ENCODE measurements at regions not wholly inside any gene's neighbourhood (a gene's known extent, or its start where the extent isn't known, plus 50 kb on each side); places are given as distances from the start of the nearest gene placed in this dataset.

DNA sequence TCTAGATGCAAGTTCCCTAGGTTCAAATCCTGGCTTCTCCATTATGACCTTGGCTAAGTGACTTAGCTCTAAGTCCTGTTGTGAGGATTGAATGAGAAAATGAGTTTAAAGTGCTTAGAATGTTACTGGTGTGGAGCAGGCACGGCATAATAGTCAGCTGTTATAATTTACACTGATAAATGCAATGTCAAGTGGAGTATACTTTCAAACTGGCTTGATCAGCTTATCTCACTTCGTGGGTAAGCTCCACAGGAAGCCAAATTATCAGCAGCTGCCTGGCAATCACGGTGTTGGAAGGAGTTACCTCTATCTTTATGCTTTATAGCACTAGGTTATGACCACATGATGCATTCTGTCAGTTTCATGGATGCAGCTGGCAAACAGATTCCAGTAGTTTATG, 272.8 kb downstream of the OLFM4 start:
- H3K23me2 ChIP-seq (ENCODE audit: low read depth, low read length) = no peaks in the 10 kb centered on the region
- no peak overlapping the region for H2AFZ ChIP-seq (ENCODE audit: low read length)
- H2BK120ac ChIP-seq (replicated peaks; ENCODE audit: low read depth, low read length) = no peak overlapping the region
- ChIA-PET CTCF (ENCODE audit: partially characterized antibody) (interaction anchor here (0.7 to 3.1 kb wide), 4 partner anchors 10 to 68 kb away, joined by 3 to 11 read pairs (median 4); no protein-coding TSS in a partner anchor), POLR2A (ENCODE audit: partially characterized antibody) (no interaction called here)
- 92% methylated on average over 3 of the region's 3 CpGs; no CpG with 5 or more reads in 1 of the 2 experiments for whole genome bisulfite sequencing, 2 experiments (ENCODE audit: extremely low coverage in 1 of 2, insufficient coverage in 1 of 2, insufficient read length in 1 of 2, insufficient replicate concordance in 2 of 2, low coverage in 1 of 2, low lambda C conversion rate in 2 of 2, missing lambda C conversion rate in 1 of 2)
- no peak overlapping the region for H3K4me2 ChIP-seq (ENCODE audit: insufficient read depth in 1 of 2, low read depth in 2 of 2, low read length in 2 of 2)
- H2AK5ac ChIP-seq (ENCODE audit: low read depth, low read length) = no peak overlapping the region
- H4K8ac ChIP-seq (ENCODE audit: extremely low read depth, insufficient read depth, low read length) = no peak overlapping the region
- FAIRE-seq = no peak
- no peaks in the 10 kb centered on the region for H3K79me2 ChIP-seq (ENCODE audit: control insufficient read depth in 1 of 2, insufficient read depth in 2 of 2, low read length in 2 of 2)
- no peak overlapping the region for H3K27ac ChIP-seq (ENCODE audit: low read depth, low read length)
- no peak overlapping the region for H4K91ac ChIP-seq (replicated peaks; ENCODE audit: insufficient read length, low read length)
- H3K27me3 ChIP-seq (replicated peaks in 1 of 4; ENCODE audit: control insufficient read depth in 3 of 4, extremely low read depth in 1 of 4, insufficient read depth in 3 of 4, low read length in 3 of 4) = no peaks in the 10 kb centered on the region
- H3K18ac ChIP-seq (ENCODE audit: extremely low read depth, low read length) = no peak overlapping the region
- H4K5ac ChIP-seq (ENCODE audit: insufficient read length, low read depth, low read length) = no peak overlapping the region
- no peak overlapping the region for H3K9ac ChIP-seq (replicated peaks in 1 of 4; ENCODE audit: extremely low read depth in 1 of 4, low read depth in 3 of 4, low read length in 3 of 4)
- H4K20me1 ChIP-seq (replicated peaks in 1 of 2; ENCODE audit: control insufficient read depth in 1 of 2, insufficient read depth in 2 of 2, low read length in 2 of 2) = no peaks in the 10 kb centered on the region
- no peaks in the 10 kb centered on the region for H3K36me3 ChIP-seq (ENCODE audit: control insufficient read depth in 2 of 4, insufficient read depth in 4 of 4, low read length in 3 of 4)
- H3K56ac ChIP-seq (replicated peaks; ENCODE audit: insufficient read length, low read depth, low read length) = no peak overlapping the region
- H2BK15ac ChIP-seq (ENCODE audit: low read length) = no peak overlapping the region
- no peak for TF ChIP-seq HDAC6 (IDR thresholded peaks at IDR 0.05; ENCODE audit: low read depth, low read length)
- TF ChIP-seq GTF2F1 (IDR thresholded peaks at IDR 0.05; ENCODE audit: borderline replicate concordance, low read depth, low read length) = no peak
- no peak overlapping the region for H3K14ac ChIP-seq (ENCODE audit: insufficient read length)
- no peaks in the 10 kb centered on the region for H3K9me3 ChIP-seq (ENCODE audit: insufficient read depth in 2 of 2, low read depth in 1 of 2, low read length in 1 of 2)
- H3K79me1 ChIP-seq (ENCODE audit: low read depth, low read length) = no peaks in the 10 kb centered on the region
- H2BK20ac ChIP-seq (ENCODE audit: low read length) = no peak overlapping the region
- no peak overlapping the region for H3K23ac ChIP-seq (ENCODE audit: insufficient read length)
- H2BK12ac ChIP-seq (ENCODE audit: low read depth, low read length) = no peak overlapping the region
- no peak overlapping the region for H3K4me3 ChIP-seq (ENCODE audit: extremely low read depth in 1 of 4, insufficient read depth in 2 of 4, low read depth in 3 of 4, low read length in 4 of 4)
- DNase-seq (ENCODE audit: low read depth in 1 of 2, low spot score in 2 of 2) = no peak
- no peaks in the 10 kb centered on the region for H3K4me1 ChIP-seq (replicated peaks in 1 of 4; ENCODE audit: control insufficient read depth in 3 of 4, insufficient read depth in 4 of 4, low read length in 3 of 4)
- no peak overlapping the region for H3K4ac ChIP-seq (replicated peaks; ENCODE audit: insufficient read length, low read depth, low read length)
- H2BK5ac ChIP-seq (ENCODE audit: low read depth, low read length) = no peak overlapping the region
